ENCODE measurements at regions not wholly inside any gene's neighbourhood (a gene's known extent, or its start where the extent isn't known, plus 50 kb on each side); places are given as distances from the start of the nearest gene placed in this dataset.
A peak's percentile ranks its signal among the peaks of the same experiment; 100 is the strongest.

- DNase-seq = peak; percentile 79
Measured at GRCh38 chr1:118339400-118340124, 154.5 kb upstream of the SPAG17 start.

- peak; percentile 25 for DNase-seq
Measured at GRCh38 chr1:118338936-118339335, 153.9 kb upstream of the SPAG17 start.

- DNase-seq = no peak
Measured at GRCh38 chr1:118337346-118337745, 152.3 kb upstream of the SPAG17 start.

- peak; percentile 98 for DNase-seq
Measured at GRCh38 chr1:118335331-118335732, 150.3 kb upstream of the SPAG17 start.

GRCh38 chr1:118334506-118334905, 149.5 kb upstream of the SPAG17 start:
- DNase-seq = no peak

- DNase-seq = peak; percentile 92
Measured at GRCh38 chr1:118333601-118334210, 148.7 kb upstream of the SPAG17 start.

- DNase-seq = no peak
Measured at GRCh38 chr1:118326960-118327629, 142.1 kb upstream of the SPAG17 start.

- peak; percentile 80 for DNase-seq
Measured at GRCh38 chr1:118325550-118326225, 140.7 kb upstream of the SPAG17 start.

- DNase-seq = peak; percentile 75
Measured at GRCh38 chr1:118323246-118323645, 138.2 kb upstream of the SPAG17 start.

GRCh38 chr1:118322331-118322730, 137.3 kb upstream of the SPAG17 start:
- no peak for DNase-seq

- no peak for DNase-seq
Measured at GRCh38 chr1:118321840-118322239, 136.8 kb upstream of the SPAG17 start.

- DNase-seq = peak; percentile 83
Measured at GRCh38 chr1:118317842-118318614, 133.0 kb upstream of the SPAG17 start.

GRCh38 chr1:118306851-118307250, 121.8 kb upstream of the SPAG17 start:
- peak; percentile 41 for DNase-seq

GRCh38 chr1:118304722-118305359, 119.8 kb upstream of the SPAG17 start:
- peak; percentile 54 for DNase-seq

GRCh38 chr1:118303534-118303933, 118.5 kb upstream of the SPAG17 start:
- no peak for DNase-seq

- DNase-seq = no peak
Measured at GRCh38 chr1:118303064-118303463, 118.0 kb upstream of the SPAG17 start.

- no peak for DNase-seq
Measured at GRCh38 chr1:118302145-118302544, 117.1 kb upstream of the SPAG17 start.

GRCh38 chr1:118300808-118301207, 115.8 kb upstream of the SPAG17 start:
- no peak for DNase-seq

GRCh38 chr1:118298397-118298796, 113.4 kb upstream of the SPAG17 start:
- no peak for DNase-seq

GRCh38 chr1:118297521-118297920, 112.5 kb upstream of the SPAG17 start:
- DNase-seq = no peak

- DNase-seq = peak; percentile 84
Measured at GRCh38 chr1:118294875-118295642, 110.0 kb upstream of the SPAG17 start.
